PFSK-1 (cell line): ENCODE measurements at regions not wholly inside any gene's neighbourhood (a gene's known extent, or its start where the extent isn't known, plus 50 kb on each side); places are given as distances from the start of the nearest gene placed in this dataset.

Source experiments
- POLR2AphosphoS5 ChIP-seq: IDR thresholded peaks from 2 replicates; pipeline ENCODE4 v1.6.1; 2012; ENCODE audit warnings: low read depth, mild to moderate bottlenecking, control low read depth, low read length, moderate library complexity
- REST ChIP-seq, 2 experiments: IDR thresholded peaks; 2 replicates each; pipeline versions ENCODE4 v1.6.1 to v1.8.0; 2011 to 2012; ENCODE audit warnings: low read depth in 2 of 2, low read length in 2 of 2, control low read depth in 1 of 2, inconsistent platforms in 1 of 2, mild to moderate bottlenecking in 1 of 2, moderate library complexity in 1 of 2; ENCODE audit not compliant: insufficient read depth in 1 of 2
- TAF1 ChIP-seq: IDR thresholded peaks from 2 replicates; pipeline ENCODE4 v1.6.1; 2012; ENCODE audit warnings: low read length, control low read depth, borderline replicate concordance; ENCODE audit not compliant: insufficient read depth

DNA sequence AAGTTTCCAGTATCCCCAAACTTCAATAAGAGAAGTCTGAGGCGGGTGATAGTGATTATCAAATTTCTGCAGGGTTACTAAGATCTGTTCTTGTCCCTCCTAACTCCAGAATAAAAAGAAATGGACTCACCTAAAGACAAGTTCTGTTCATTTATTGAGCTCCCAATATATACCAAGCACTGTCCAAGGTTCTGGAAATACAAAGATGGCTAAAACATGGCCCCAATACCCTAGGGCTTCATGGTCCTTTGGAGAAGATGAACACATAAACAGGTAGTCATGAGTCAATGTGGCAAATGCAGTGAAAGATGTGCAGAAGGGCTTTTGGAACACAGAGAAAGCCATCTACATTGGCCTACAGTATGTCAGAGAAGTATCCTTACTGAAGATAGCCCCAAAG is 231.2 kb downstream of the PPP1R2C start:
- no peak for TF ChIP-seq TAF1
- no peak for TF ChIP-seq POLR2AphosphoS5
- peak in 1 of 2 experiments; percentile 74; a peak in 2 of 4 replicates for TF ChIP-seq REST (IDR thresholded peaks at IDR 0.05; ENCODE audit: insufficient read depth in 1 of 2, low read depth in 2 of 2, low read length in 2 of 2)
